SK-N-MC (cell line): ENCODE measurements at regions not wholly inside any gene's neighbourhood (a gene's known extent, or its start where the extent isn't known, plus 50 kb on each side); places are given as distances from the start of the nearest gene placed in this dataset.
"Not testable (repeated sequence)": the region's sequence is repeated elsewhere in the genome, so short reads cannot be mapped to it uniquely, and the experiment has no call there.

ENCODE experiments used
- DNase-seq: peaks from one replicate; pipeline ENCODE4 v3.0.0-alpha.2; 2011; ENCODE audit warnings: low read depth, low spot score
- H3K27ac ChIP-seq: fragments of 200-600 bp; sonication (generic); 2 replicates; pipeline ENCODE4 v1.5.1; 2016; ENCODE audit warnings: mixed run types
- H3K36me3 ChIP-seq: fragments of 200-600 bp; sonication (generic); 2 replicates; pipeline ENCODE4 v1.6.1; 2017; ENCODE audit warnings: antibody characterized with exemption, low read length, mixed read lengths; ENCODE audit not compliant: insufficient read depth
- H3K4me3 ChIP-seq: fragments of 200-600 bp; sonication (generic); 2 replicates; pipeline ENCODE4 v1.5.1; 2016
- H3K9ac ChIP-seq: fragments of 200-600 bp; sonication (generic); 2 replicates; pipeline ENCODE4 v1.8.0; 2017; ENCODE audit warnings: mixed run types, mixed read lengths; ENCODE audit not compliant: insufficient read length
- H3K9me3 ChIP-seq: fragments of 200-600 bp; sonication (generic); 2 replicates; pipeline ENCODE4 v1.6.1; 2017; ENCODE audit warnings: low read depth, mild to moderate bottlenecking, antibody characterized with exemption, low read length, moderate library complexity, mixed read lengths

- H3K9me3 ChIP-seq, H3K36me3 ChIP-seq, H3K27ac ChIP-seq, DNase-seq, H3K9ac ChIP-seq: not testable (repeated sequence)
- peak overlapping the region; percentile 53 for H3K4me3 ChIP-seq
These were observed 56.7 kb upstream of the GOLGA8R start for GRCh38 chr15:30470601-30471365.

- peak overlapping the region; percentile 53 for H3K4me3 ChIP-seq
- not testable (repeated sequence) for H3K9ac ChIP-seq, H3K9me3 ChIP-seq, H3K36me3 ChIP-seq, DNase-seq, H3K27ac ChIP-seq
These were observed 57.3 kb upstream of the GOLGA8R start for GRCh38 chr15:30471366-30471749.

GRCh38 chr15:30471817-30472551 is 57.9 kb upstream of the GOLGA8R start:
- H3K36me3 ChIP-seq, DNase-seq, H3K27ac ChIP-seq, H3K9ac ChIP-seq, H3K9me3 ChIP-seq, H3K4me3 ChIP-seq: not testable (repeated sequence)

- not testable (repeated sequence) for H3K36me3 ChIP-seq, H3K9ac ChIP-seq, H3K4me3 ChIP-seq, H3K9me3 ChIP-seq, DNase-seq, H3K27ac ChIP-seq
These were observed 67.0 kb upstream of the GOLGA8Q start for GRCh38 chr15:30484887-30485286.

- not testable (repeated sequence) for H3K36me3 ChIP-seq, H3K9me3 ChIP-seq, H3K4me3 ChIP-seq, H3K27ac ChIP-seq, H3K9ac ChIP-seq, DNase-seq
These were observed 62.6 kb upstream of the GOLGA8Q start for GRCh38 chr15:30489237-30489636.

GRCh38 chr15:30490334-30490733 is 61.5 kb upstream of the GOLGA8Q start:
- H3K9me3 ChIP-seq, H3K4me3 ChIP-seq, DNase-seq: not testable (repeated sequence)

GRCh38 chr15:30493947-30494346 is 57.9 kb upstream of the GOLGA8Q start:
- not testable (repeated sequence) for H3K9ac ChIP-seq, H3K4me3 ChIP-seq, H3K36me3 ChIP-seq, DNase-seq, H3K27ac ChIP-seq, H3K9me3 ChIP-seq

More at GRCh38 chr15:30490334-30490733, 61.5 kb upstream of the GOLGA8Q start:
- not testable (repeated sequence) for H3K27ac ChIP-seq, H3K9ac ChIP-seq, H3K36me3 ChIP-seq

GRCh38 chr15:30497275-30497674 is 54.6 kb upstream of the GOLGA8Q start:
- H3K9me3 ChIP-seq, H3K9ac ChIP-seq, H3K4me3 ChIP-seq, H3K36me3 ChIP-seq, DNase-seq, H3K27ac ChIP-seq: not testable (repeated sequence)

- DNase-seq, H3K36me3 ChIP-seq, H3K4me3 ChIP-seq, H3K27ac ChIP-seq, H3K9ac ChIP-seq, H3K9me3 ChIP-seq: not testable (repeated sequence)
These were observed 52.6 kb upstream of the GOLGA8Q start for GRCh38 chr15:30499233-30499632.

- H3K9ac ChIP-seq, H3K4me3 ChIP-seq, H3K27ac ChIP-seq, DNase-seq, H3K36me3 ChIP-seq, H3K9me3 ChIP-seq: not testable (repeated sequence)
These were observed 51.3 kb upstream of the GOLGA8Q start for GRCh38 chr15:30500511-30500910.
